Testis (tissue), 2 donors: ENCODE measurements at regions not wholly inside any gene's neighbourhood (a gene's known extent, or its start where the extent isn't known, plus 50 kb on each side); places are given as distances from the start of the nearest gene placed in this dataset.

Experiments used
- POLR2A ChIP-seq: fragments of 450-650 bp; IDR thresholded peaks from one replicate; pipeline ENCODE4 v1.6.1; 2017; ENCODE audit warnings: antibody characterized with exemption, mild to moderate bottlenecking, moderate library complexity
- TF ChIP-seq, protein P1 (sequence below), 3 experiments: fragments of 450-650 bp in 2 of 3; fragments of 200-600 bp in 1 of 3; sonication (generic) in 1 of 3; IDR thresholded peaks; one replicate each; pipeline ENCODE4 v1.5.1; 2016 to 2019; ENCODE audit warnings: antibody characterized with exemption in 3 of 3, mild to moderate bottlenecking in 2 of 3, moderate library complexity in 1 of 3

DNA sequence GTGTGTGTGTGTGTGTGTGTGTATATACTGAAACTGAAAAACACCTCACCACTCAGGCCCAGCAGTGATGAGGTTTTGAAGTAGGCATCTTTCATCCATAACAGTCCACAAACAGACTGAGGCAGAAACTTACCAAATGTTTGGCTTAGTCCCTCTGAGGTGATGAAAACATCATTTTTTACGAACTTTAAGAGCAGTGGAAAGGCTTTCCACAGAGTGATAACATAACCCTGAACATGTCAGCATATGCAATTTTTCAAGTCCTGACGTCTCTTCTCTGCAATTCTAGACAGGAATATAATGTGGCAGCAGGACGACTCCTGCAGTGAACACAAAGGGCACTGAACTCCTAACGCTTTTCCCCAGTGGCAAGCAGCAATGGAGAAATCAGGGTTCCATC is 247.0 kb upstream of the THBS1 start:
- TF ChIP-seq, protein P1, sequence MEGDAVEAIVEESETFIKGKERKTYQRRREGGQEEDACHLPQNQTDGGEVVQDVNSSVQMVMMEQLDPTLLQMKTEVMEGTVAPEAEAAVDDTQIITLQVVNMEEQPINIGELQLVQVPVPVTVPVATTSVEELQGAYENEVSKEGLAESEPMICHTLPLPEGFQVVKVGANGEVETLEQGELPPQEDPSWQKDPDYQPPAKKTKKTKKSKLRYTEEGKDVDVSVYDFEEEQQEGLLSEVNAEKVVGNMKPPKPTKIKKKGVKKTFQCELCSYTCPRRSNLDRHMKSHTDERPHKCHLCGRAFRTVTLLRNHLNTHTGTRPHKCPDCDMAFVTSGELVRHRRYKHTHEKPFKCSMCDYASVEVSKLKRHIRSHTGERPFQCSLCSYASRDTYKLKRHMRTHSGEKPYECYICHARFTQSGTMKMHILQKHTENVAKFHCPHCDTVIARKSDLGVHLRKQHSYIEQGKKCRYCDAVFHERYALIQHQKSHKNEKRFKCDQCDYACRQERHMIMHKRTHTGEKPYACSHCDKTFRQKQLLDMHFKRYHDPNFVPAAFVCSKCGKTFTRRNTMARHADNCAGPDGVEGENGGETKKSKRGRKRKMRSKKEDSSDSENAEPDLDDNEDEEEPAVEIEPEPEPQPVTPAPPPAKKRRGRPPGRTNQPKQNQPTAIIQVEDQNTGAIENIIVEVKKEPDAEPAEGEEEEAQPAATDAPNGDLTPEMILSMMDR (IDR thresholded peaks at IDR 0.05) = no peak
- no peak for TF ChIP-seq POLR2A
